LNCaP clone FGC (cell line): ENCODE measurements at regions not wholly inside any gene's neighbourhood (a gene's known extent, or its start where the extent isn't known, plus 50 kb on each side); places are given as distances from the start of the nearest gene placed in this dataset.

Experiments used
- DNase-seq: peaks from one replicate; pipeline ENCODE4 v3.0.0-alpha.2; 2011; ENCODE audit warnings: low read depth
- H3K4me3 ChIP-seq: 2 replicates; pipeline ENCODE4 v1.5.1; 2011; ENCODE audit warnings: mild to moderate bottlenecking, low read depth, low read length, control low read depth
- TF ChIP-seq, protein P1 (sequence below): IDR thresholded peaks from 2 replicates; pipeline ENCODE4 v1.5.1; 2012; ENCODE audit warnings: mild to moderate bottlenecking; ENCODE audit not compliant: control insufficient read depth, insufficient read depth; ENCODE audit errors: extremely low read depth

DNA sequence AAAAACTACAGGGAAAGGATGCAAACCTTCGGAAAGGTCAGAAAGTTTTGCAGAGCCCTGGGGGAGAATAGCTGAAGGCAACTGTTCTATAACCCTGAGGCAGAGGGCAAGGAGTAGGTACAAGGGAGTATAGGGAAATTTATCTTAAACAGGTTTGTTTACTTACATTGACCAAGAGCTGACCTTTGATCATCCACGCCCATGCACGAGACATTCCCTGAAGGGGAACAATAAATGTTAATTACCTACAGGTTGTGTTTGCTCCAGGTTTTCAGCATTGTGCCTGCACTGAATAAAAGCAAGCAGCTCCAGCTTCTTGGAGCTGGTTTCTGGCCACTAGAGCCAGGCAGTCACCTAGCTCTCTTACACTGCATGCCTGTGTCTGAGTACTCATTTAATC, 524.5 kb upstream of the TGFBR2 start:
- H3K4me3 ChIP-seq = no peak overlapping the region
- no peak for DNase-seq
- TF ChIP-seq, protein P1, sequence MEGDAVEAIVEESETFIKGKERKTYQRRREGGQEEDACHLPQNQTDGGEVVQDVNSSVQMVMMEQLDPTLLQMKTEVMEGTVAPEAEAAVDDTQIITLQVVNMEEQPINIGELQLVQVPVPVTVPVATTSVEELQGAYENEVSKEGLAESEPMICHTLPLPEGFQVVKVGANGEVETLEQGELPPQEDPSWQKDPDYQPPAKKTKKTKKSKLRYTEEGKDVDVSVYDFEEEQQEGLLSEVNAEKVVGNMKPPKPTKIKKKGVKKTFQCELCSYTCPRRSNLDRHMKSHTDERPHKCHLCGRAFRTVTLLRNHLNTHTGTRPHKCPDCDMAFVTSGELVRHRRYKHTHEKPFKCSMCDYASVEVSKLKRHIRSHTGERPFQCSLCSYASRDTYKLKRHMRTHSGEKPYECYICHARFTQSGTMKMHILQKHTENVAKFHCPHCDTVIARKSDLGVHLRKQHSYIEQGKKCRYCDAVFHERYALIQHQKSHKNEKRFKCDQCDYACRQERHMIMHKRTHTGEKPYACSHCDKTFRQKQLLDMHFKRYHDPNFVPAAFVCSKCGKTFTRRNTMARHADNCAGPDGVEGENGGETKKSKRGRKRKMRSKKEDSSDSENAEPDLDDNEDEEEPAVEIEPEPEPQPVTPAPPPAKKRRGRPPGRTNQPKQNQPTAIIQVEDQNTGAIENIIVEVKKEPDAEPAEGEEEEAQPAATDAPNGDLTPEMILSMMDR = no peak

DNA sequence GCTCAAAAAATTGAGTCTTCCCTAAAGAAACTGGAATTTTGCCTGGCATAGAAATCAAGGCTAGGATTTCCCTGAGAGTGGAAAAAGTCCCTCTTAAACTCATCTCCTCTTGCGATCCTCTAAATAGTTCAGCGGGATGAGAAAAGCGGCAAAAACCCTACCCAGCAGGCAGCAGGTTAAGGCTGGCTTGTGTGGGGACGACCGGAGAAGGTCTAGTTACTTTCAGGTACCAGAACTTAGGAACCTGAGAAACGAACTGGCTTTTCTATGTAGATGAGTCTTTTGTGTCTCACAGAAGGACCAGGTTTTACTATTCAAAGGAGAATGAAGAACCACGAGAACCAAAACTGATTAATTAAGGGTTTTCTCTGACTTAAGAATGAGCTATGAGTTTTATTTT, 523.7 kb upstream of the TGFBR2 start:
- H3K4me3 ChIP-seq = no peak overlapping the region
- TF ChIP-seq, protein P1 = no peak
- DNase-seq = no peak

DNA sequence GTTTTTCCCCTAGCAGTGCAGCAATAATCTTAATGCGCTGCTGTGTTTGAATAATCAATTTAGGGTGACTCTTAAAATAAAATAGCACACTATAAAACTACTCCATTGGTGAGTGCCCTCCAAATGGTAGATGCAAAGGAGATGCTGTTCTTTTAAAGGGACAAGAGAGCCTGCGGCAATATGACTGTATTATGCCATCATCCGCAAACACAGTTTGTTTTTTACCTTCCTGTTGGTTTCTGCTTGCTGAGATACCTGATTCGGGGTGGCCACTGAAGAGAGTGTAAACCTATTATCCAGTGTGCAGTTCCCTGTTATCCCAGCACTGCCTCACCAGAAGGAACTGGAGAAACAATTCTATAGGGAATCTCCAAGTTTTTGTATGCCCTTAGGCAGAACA, 523.1 kb upstream of the TGFBR2 start:
- DNase-seq = no peak
- TF ChIP-seq, protein P1 = no peak
- H3K4me3 ChIP-seq = no peak overlapping the region

DNA sequence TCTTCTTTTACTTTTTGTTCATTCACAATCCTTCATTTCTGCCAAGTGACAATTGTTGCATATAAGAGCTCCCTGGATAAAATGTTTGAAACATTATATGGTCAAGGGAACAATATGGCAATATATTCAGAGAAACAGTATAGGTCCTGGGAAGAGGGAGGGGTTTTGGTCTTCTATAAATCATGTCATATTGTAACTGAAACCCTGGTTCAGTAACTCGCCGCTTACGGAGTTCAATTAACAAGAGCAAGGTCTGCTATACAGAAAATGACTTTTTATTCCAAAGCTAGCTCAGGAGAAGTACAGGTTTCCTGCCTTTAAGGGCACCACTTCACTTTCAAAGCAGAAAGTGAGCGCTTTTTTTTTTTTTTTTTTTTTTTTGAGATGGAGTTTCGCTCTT, 522.1 kb upstream of the TGFBR2 start:
- no peak for DNase-seq
- no peak overlapping the region for H3K4me3 ChIP-seq
- TF ChIP-seq, protein P1 = no peak

DNA sequence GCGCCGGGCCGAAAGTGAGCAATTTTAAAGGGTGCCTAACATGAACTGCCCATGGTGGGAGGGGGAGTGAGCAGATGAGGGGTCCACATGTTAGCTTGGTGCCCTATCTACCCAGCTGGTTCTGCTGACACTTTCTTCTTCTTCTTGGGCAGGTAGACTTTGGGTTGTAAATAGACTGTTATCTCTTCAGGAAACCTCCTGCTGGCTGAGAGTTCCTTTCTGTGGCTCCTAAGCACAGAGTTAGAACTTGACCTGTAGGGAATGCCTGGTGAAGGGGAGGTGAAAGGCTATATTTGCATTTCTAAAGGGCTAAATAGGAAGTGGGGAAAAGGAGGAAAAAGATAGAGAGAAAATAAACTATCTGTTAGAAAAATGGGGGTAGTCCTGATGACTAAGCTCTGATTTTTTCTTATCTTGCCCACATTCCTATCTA, 521.4 kb upstream of the TGFBR2 start:
- TF ChIP-seq, protein P1 = no peak
- H3K4me3 ChIP-seq = no peak overlapping the region
- no peak for DNase-seq

DNA sequence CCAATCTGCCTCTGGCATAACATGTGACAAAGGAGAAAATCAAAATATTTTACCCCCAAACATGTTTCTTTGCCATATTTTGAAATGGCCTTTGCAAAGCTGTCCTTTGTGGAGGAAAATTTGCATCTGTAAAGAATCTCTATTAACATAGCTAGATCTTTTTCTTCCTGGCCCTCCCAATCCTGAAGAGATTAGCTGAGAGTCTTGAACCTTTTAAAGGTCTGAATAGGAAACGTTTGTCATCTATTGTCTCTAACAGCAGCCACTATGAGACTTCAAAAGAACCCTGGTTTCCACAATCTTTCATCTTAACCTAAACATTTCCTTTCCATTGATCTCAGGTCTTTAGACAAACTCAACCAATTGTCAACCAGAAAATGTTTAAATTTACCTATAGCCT, 520.9 kb upstream of the TGFBR2 start:
- no peak for DNase-seq
- no peak overlapping the region for H3K4me3 ChIP-seq
- TF ChIP-seq, protein P1 = no peak

DNA sequence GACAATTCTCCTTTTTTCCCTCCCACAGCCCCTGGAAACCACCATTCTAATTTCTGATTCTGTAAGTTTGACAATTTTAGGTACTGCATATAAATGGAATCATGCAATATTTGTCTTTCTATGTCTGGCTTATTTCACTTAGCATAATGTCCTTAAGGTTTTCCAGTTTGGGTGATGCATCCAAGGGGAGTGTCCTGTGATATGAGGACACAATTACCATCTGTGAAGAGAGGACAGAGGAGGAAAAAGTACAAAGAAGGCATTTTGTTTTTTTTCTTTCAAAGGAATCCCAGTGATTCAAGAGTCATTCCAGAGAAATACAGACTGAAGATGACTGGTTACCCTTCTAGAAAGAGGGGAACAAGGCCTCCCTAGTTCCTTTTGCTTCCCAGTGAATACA, 514.7 kb upstream of the TGFBR2 start:
- H3K4me3 ChIP-seq = no peak overlapping the region
- no peak for DNase-seq
- TF ChIP-seq, protein P1 = no peak
